ENCODE measurements at regions not wholly inside any gene's neighbourhood (a gene's known extent, or its start where the extent isn't known, plus 50 kb on each side); places are given as distances from the start of the nearest gene placed in this dataset.

- no peak for TF ChIP-seq CTCF (IDR thresholded peaks at IDR 0.05)
- no peak for TF ChIP-seq EP300 (IDR thresholded peaks at IDR 0.05)
- TF ChIP-seq POLR2A (IDR thresholded peaks at IDR 0.05), result no peak
Observed at GRCh38 chr15:81473177-81473576, 99.2 kb upstream of the TMC3 start.
